Right cardiac atrium (tissue), 5 donors: ENCODE measurements at regions not wholly inside any gene's neighbourhood (a gene's known extent, or its start where the extent isn't known, plus 50 kb on each side); places are given as distances from the start of the nearest gene placed in this dataset.

Source experiments
- ATAC-seq, 2 donors: fragments of 200-7000 bp; cut with Tn5 transposase; one replicate each; pipeline versions ENCODE4 v1.8.0 to v1.9.1; 2020; ENCODE audit warnings: moderate library complexity in 2 of 2, mild to moderate bottlenecking in 1 of 2
- DNase-seq, 3 donors: peaks; one replicate each; pipeline ENCODE4 v3.0.0-alpha.2; 2020
- H3K27ac ChIP-seq: one replicate; pipeline ENCODE4 v1.5.1; 2013; ENCODE audit warnings: mild to moderate bottlenecking, low read length, control low read depth, moderate library complexity
- H3K27me3 ChIP-seq: one replicate; pipeline ENCODE4 v1.6.1; 2013; ENCODE audit not compliant: control insufficient read depth, insufficient read depth
- H3K4me1 ChIP-seq: one replicate; pipeline ENCODE4 v1.6.1; 2013; ENCODE audit warnings: low read length; ENCODE audit not compliant: control insufficient read depth, insufficient read depth
- H3K4me3 ChIP-seq: one replicate; pipeline ENCODE4 v1.5.1; 2013; ENCODE audit warnings: low read length, control low read depth
- H3K9me3 ChIP-seq: one replicate; pipeline ENCODE4 v1.6.1; 2013; ENCODE audit warnings: low read length; ENCODE audit not compliant: control insufficient read depth
- WGBS: extraction: QIAGEN DNeasy Blood & Tissue Kit; methylation state at CpG from one replicate; pipeline ENCODE4 v1.1.7; 2013; 5-methylcytosine and 5-hydroxymethylcytosine counted together
- intact Hi-C, 4 donors: fragments of 100-400 bp; cut with DNase I; formaldehyde crosslinking; loops; one replicate each; pipeline versions ENCODE4 v1.11.0 to v1.14.0; 2022 to 2023
- donor health status: healthy with polysubstance abuse.
- donor health status: DM: no; HTN: yes; CAD: no.
- donor health status: DM: no; HTN: no; CAD: no.
- donor health status: DM: no; HTN: yes; CAD: no; lungs with severe emphysema.
- donor health status: DM: yes; HTN: yes; CAD: no.

DNA sequence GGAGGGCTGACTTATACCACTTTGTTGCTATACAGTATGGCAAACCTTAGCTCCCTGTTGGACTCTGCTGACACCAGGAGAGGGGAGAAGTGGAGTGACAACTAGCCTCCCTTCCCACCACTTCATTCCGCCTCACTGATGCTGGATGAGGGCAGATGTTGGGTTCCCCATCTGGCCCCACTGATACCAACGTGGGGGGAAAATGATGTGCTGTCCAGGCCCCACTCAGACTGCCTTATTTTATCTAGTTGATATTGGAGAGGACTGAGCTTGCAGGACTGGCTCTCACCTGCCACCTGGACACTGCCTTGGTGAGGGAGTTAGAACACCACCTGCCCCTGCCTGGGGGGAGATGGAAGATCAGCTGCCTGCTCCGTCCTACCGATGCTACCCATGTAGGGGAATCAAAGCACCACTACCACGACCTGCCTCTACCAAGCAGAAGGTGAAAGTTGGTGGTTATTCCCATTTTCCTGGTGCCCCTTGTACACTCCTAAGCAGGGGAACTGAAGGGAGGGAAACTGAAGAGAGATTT lies 292.1 kb downstream of the GADD45G start:
- 92% methylated on average over 5 of the region's 5 CpGs for WGBS
- Histone ChIP-seq H3K9me3 (no peaks in the 10 kb centered on the region), H3K27me3 (no peaks in the 10 kb centered on the region), H3K4me3 (no peak overlapping the region), H3K4me1 (peaks cover 4% of the 10 kb centered on the region), H3K27ac (no peak overlapping the region)
- DNase-seq (no peak), ATAC-seq (no peak)
- intact Hi-C loops = no loop called here

DNA sequence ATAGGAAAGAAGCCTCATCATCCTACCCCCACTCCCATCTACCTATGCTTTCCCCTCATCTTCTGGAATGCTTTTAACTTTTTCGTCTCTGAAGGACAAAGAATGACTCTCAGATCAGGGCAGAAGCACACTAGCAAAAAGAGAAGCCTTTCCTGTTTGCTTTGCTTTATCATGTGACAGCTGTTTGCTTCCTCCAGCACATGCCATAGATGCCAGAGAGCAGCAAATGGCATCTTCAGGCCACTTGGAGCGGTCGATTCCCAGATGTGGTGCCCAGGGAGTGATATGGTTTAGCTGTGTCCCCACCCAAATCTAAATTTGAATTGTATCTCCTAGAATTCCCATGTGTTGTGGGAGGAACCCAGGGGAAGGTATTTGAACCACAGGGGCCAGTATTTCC lies 294.8 kb downstream of the GADD45G start:
- H3K27ac ChIP-seq = no peak overlapping the region
- DNase-seq = no peak
- peaks cover 3% of the 10 kb centered on the region for H3K4me1 ChIP-seq
- H3K4me3 ChIP-seq = no peak overlapping the region
- H3K9me3 ChIP-seq = no peaks in the 10 kb centered on the region
- intact Hi-C loops = no loop called here
- H3K27me3 ChIP-seq = no peaks in the 10 kb centered on the region
- ATAC-seq = no peak
- WGBS = 56% methylated on average over 3 of the region's 3 CpGs

DNA sequence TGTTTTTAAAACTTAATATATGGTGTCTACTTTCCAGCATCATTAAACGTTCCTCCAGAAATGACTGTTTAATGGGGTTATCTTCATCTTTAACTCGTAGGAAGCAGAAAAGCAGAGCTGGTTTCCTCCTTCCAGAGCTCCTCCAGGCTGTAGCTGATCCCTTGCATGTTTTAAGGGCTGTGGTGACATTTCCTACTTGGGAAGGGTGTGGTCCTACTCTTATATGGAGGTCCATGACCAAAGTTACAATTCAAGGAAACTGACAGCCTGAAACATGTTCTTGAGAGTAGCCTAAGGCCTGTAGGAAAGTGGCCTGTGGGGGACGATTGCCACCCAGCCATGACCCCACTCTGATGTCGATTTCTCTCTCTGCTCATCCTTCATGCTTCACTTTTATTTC lies 297.1 kb downstream of the GADD45G start:
- peak in 1 of 2 donors; percentile 57 for ATAC-seq
- Histone ChIP-seq H3K4me1 (peaks cover 3% of the 10 kb centered on the region), H3K27ac (no peak overlapping the region), H3K27me3 (no peaks in the 10 kb centered on the region), H3K4me3 (no peak overlapping the region), H3K9me3 (no peaks in the 10 kb centered on the region)
- 71% methylated on average over 4 of the region's 4 CpGs for WGBS
- intact Hi-C loops = no loop called here
- DNase-seq = no peak

DNA sequence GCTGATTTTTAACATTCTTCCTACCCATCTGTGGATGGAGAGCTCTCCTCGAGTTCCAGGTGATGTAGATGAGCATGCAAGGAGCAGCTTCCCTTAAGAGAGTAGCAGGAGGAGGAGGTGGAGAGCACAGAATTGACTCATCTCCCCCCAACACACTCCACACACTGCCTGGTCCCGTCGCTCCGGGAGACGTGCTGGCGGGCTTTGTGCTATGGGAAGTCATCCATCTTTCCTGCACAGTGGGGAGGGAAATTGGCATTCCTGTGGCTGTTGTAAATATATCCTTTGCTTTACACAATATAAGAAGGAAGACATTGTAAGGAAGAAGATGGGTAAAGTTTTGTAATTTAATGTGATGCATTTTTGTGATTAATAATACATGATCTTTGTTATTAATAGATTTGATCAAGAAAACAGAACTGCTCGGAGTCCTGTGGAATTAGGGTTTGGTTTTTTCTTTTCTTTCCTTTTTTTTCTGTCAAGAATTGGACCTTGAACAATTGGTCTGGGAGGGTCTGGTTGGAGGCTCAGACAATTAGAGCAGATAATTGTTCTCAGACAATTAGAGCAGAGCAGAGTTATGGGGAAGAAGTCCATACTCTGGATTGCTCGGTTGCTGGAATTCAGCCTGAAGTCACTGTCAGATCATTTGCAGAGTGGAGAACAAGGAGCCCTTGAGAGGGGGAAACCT lies 297.8 kb downstream of the GADD45G start:
- peak; percentile 56 to 61 for ATAC-seq
- Histone ChIP-seq H3K27ac (no peak overlapping the region), H3K4me3 (no peak overlapping the region), H3K9me3 (no peaks in the 10 kb centered on the region), H3K27me3 (no peaks in the 10 kb centered on the region), H3K4me1 (peaks cover 3% of the 10 kb centered on the region)
- DNase-seq = no peak
- WGBS = 48% methylated on average over 8 of the region's 8 CpGs
- intact Hi-C loops = no loop called here

DNA sequence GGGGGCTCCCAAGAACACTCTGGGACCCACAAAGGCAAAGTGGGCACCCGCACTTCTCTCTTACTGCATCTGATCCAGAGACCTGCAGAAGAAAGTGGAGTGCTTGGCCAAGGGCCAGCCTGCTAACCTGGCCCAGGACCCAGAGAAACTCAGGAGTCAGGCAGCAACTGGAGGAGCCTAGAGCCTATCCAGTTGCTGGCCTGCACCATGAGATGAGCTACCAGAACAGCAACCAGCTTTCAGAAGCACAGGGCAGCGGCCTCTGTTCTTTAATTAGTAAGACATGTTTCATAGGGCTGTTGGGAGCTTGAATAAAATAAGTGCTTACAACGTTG lies 298.3 kb downstream of the GADD45G start:
- H3K27me3 ChIP-seq = no peaks in the 10 kb centered on the region
- no peak overlapping the region for H3K4me3 ChIP-seq
- no peak for DNase-seq
- H3K9me3 ChIP-seq = no peaks in the 10 kb centered on the region
- H3K4me1 ChIP-seq = peaks cover 3% of the 10 kb centered on the region
- 70% methylated on average over 3 of the region's 3 CpGs for WGBS
- H3K27ac ChIP-seq = no peak overlapping the region
- no peak for ATAC-seq
- intact Hi-C loops = no loop called here

DNA sequence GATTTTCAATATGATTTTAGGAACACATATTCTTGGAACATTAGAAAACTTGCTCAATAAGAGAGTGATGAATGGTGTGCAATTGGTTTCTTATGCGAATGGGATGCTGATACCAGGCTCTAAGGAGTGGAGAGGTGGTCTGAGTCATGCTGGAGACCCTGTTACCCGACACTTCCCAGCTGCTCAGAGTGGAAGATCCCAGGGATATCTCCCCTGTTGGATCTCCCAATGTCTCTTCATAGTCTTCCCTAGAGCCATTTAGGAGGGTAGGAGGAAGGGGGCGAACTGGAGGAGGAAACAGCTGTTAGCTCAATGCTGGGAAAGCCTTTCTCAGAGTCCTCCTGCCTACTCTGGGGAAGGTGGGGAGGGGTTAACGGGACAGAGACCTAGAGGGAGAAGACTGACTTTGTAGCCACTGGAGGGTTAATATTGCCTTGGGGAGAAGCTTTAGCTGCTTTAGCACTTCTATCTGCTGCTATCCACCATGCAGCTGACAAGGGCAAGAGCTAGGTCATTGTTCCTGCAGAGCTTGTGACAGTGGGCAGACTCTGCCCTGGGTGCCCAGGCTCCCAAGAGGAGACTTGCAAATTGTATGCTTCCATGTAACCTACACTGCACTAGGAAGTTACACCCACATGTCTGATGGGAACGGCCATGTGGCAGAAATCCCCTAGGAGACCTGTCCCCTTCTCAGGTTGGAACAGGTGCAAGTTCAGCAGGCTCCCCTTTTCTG lies 301.0 kb downstream of the GADD45G start:
- Histone ChIP-seq H3K4me1 (no peaks in the 10 kb centered on the region), H3K9me3 (no peaks in the 10 kb centered on the region), H3K27ac (no peak overlapping the region), H3K4me3 (no peak overlapping the region), H3K27me3 (no peaks in the 10 kb centered on the region)
- intact Hi-C loops = no loop called here
- no peak for ATAC-seq
- DNase-seq = no peak
- WGBS = 73% methylated on average over 5 of the region's 5 CpGs

DNA sequence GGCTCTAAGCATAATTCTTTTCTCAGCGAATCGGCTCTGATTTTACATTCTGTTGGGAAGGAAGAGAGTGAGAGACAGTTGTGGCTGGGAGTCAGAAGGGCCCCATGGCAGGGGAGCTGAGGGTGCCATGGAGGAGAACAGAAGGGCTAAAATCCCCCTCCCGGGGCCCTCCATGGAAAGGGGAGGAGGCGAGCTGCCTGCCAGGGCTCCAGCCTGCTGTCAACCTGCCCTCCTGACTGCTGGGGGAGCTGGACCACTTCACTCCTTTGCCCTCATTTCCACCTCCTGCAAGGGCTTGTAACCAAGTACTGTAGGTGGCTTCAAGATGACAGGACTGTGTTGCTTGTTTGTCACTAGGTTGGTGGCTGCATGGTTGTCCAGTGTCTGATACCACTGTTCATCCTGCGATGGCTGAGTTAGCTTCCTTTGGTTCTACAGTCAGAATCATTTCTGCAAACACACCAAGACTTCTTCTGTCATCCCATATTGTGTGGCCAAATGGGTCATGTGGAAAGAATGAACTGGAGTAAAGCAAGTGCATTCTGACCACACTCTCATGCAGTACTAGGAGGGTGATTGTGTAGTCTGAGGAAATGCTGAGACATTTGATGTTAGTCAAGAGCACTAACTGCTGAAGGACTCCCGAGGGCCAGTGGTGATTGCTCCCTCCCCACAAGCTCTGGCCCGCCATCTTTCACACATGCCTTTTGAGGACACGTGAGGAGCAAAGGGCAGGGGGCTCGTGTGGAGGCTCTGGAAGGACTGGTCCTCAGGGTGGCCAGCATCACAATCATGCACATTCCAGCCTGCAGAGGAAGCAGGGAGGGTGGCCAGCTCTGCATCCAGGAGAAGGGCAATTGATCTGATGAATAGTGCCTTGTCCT lies 307.2 kb downstream of the GADD45G start:
- H3K4me3 ChIP-seq = no peak overlapping the region
- H3K9me3 ChIP-seq = no peaks in the 10 kb centered on the region
- no peak overlapping the region for H3K27ac ChIP-seq
- intact Hi-C loops = no loop called here
- 73% methylated on average over 9 of the region's 9 CpGs for WGBS
- no peak for ATAC-seq
- H3K27me3 ChIP-seq = no peaks in the 10 kb centered on the region
- no peaks in the 10 kb centered on the region for H3K4me1 ChIP-seq
- no peak for DNase-seq

DNA sequence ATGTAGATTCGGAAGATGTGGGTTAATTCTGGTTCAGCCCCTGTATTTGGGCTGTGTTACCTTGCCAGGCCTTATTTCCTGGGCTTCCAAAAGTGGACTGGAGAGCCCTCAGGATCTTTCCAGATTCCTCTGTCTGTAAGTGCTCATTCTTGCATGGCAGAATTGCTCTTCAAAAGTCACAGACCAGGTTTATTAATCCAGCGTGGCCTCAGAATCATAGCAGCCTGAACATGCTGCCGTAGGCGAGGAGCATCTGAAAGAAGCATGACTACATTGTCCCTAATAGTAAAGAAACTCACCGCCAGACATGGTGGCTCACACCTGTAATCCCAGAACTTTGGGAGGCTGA lies 307.8 kb downstream of the GADD45G start:
- Histone ChIP-seq H3K9me3 (no peaks in the 10 kb centered on the region), H3K27ac (no peak overlapping the region), H3K4me3 (no peak overlapping the region), H3K27me3 (no peaks in the 10 kb centered on the region), H3K4me1 (no peaks in the 10 kb centered on the region)
- intact Hi-C loops = no loop called here
- WGBS = 94% methylated on average over 5 of the region's 5 CpGs
- ATAC-seq = no peak
- DNase-seq = no peak

DNA sequence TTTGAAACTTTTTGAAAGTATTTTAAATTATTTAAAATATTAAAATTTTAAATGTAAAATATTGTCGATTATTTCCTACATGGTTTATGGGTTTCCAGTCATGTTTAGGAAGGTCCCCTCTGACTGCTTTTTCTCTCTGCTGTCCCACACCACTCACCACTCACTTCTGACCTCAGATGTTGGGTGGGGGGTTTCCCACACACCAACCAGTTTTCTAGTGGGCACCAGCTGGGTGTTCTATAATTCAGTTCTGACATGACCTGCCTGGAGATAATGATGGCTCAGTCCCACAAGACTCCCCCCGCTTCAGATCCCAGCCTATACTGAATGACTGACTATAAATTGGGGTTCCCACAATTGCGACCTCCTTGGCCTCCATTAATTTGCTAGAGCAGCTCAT lies 310.4 kb downstream of the GADD45G start:
- no peak overlapping the region for H3K4me3 ChIP-seq
- no peaks in the 10 kb centered on the region for H3K4me1 ChIP-seq
- no peak overlapping the region for H3K27ac ChIP-seq
- DNase-seq = no peak
- H3K9me3 ChIP-seq = no peaks in the 10 kb centered on the region
- H3K27me3 ChIP-seq = no peaks in the 10 kb centered on the region
- intact Hi-C loops = loop anchor here in 2 of 4 donors (5.0 kb wide), 1 partner anchor 313 kb away; no protein-coding TSS in a partner anchor
- no peak for ATAC-seq
- 88% methylated on average over 3 of the region's 3 CpGs for WGBS

DNA sequence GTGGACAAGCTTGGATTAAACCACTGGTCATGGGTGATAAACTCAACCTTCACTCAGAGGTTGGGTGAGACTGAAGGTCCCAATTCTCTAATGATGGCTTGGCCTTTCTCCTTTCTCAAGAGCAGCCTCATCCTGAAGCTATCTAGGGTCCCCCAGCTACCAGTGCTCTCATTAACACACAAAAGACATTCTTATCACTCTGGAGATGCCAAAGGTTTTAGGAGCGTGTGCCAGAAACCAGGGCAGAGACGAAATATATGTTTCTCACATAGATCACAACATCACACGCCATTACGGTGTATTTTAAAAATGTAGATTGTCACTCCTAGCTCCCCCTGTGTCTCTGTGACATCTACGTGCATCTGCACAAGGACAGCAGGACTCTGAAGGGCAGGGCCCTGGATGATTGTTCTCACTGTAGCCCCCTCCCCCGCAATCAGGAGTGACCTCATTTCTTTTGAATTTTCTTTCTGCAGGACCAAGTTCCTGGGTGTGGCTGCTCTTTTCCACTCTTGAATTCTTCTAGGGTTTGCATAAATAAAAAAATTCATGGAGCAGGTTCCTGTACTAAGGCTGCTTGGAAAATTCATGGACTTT lies 311.3 kb downstream of the GADD45G start:
- DNase-seq (no peak), ATAC-seq (peak in 1 of 2 donors; percentile 73)
- intact Hi-C loops = loop anchor here in 2 of 4 donors (5.0 kb wide), 1 partner anchor 314 kb away; no protein-coding TSS in a partner anchor
- Histone ChIP-seq H3K27me3 (no peaks in the 10 kb centered on the region), H3K4me1 (no peaks in the 10 kb centered on the region), H3K9me3 (no peaks in the 10 kb centered on the region), H3K4me3 (no peak overlapping the region), H3K27ac (no peak overlapping the region)
- 69% methylated on average over 6 of the region's 6 CpGs for WGBS
